ENCODE measurements at regions not wholly inside any gene's neighbourhood (a gene's known extent, or its start where the extent isn't known, plus 50 kb on each side); places are given as distances from the start of the nearest gene placed in this dataset.

- no peak for TF ChIP-seq CTCF (IDR thresholded peaks at IDR 0.05)
- Mint-ChIP-seq H3K4me1 (no peaks in the 10 kb centered on the region), H3K9me3 (no peaks in the 10 kb centered on the region), H3K4me3 (no peak overlapping the region), H3K27ac (no peak overlapping the region), H3K36me3 (ENCODE audit: low read depth) (no peaks in the 10 kb centered on the region), H3K27me3 (no peaks in the 10 kb centered on the region)
- DNase-seq (no peak), ATAC-seq (ENCODE audit: low read depth) (no peak)
- CTCF ChIA-PET, result no interaction called here
- POLR2A ChIA-PET, result no interaction called here
- intact Hi-C loops (cut with micrococcal nuclease), result no loop called here
These were observed 885.8 kb downstream of the FSCB start for GRCh38 chr14:43621282-43621681.

GRCh38 chr14:43595096-43595772 is 911.8 kb downstream of the FSCB start:
- Mint-ChIP-seq H3K27ac (no peak overlapping the region), H3K27me3 (no peaks in the 10 kb centered on the region), H3K4me3 (no peak overlapping the region), H3K4me1 (no peaks in the 10 kb centered on the region), H3K36me3 (ENCODE audit: low read depth) (no peaks in the 10 kb centered on the region), H3K9me3 (no peaks in the 10 kb centered on the region)
- intact Hi-C loops (cut with micrococcal nuclease), result no loop called here
- DNase-seq, result no peak
- no peak for ATAC-seq (ENCODE audit: low read depth)
- ChIA-PET CTCF (no interaction called here), POLR2A (no interaction called here)
- no peak for TF ChIP-seq CTCF (IDR thresholded peaks at IDR 0.05)

- Mint-ChIP-seq H3K4me1 (no peaks in the 10 kb centered on the region), H3K27me3 (no peaks in the 10 kb centered on the region), H3K27ac (no peak overlapping the region), H3K36me3 (ENCODE audit: low read depth) (no peaks in the 10 kb centered on the region), H3K4me3 (no peak overlapping the region), H3K9me3 (no peaks in the 10 kb centered on the region)
- ChIA-PET POLR2A (no interaction called here), CTCF (no interaction called here)
- DNase-seq (no peak), ATAC-seq (ENCODE audit: low read depth) (no peak)
- no peak for TF ChIP-seq CTCF (IDR thresholded peaks at IDR 0.05)
- intact Hi-C loops (cut with micrococcal nuclease), result no loop called here
These were observed 915.3 kb downstream of the FSCB start for GRCh38 chr14:43591776-43592175.

- H3K27ac Mint-ChIP-seq, result no peak overlapping the region
- CTCF ChIA-PET, result no interaction called here
- TF ChIP-seq CTCF (IDR thresholded peaks at IDR 0.05), result no peak
- H3K9me3 Mint-ChIP-seq, result no peaks in the 10 kb centered on the region
- no peaks in the 10 kb centered on the region for H3K36me3 Mint-ChIP-seq (ENCODE audit: low read depth)
- POLR2A ChIA-PET, result no interaction called here
- intact Hi-C loops (cut with micrococcal nuclease), result no loop called here
- DNase-seq (no peak), ATAC-seq (ENCODE audit: low read depth) (no peak)
- no peaks in the 10 kb centered on the region for H3K4me1 Mint-ChIP-seq
- no peaks in the 10 kb centered on the region for H3K27me3 Mint-ChIP-seq
- H3K4me3 Mint-ChIP-seq, result no peak overlapping the region
These were observed 919.9 kb downstream of the FSCB start for GRCh38 chr14:43587183-43587582.

GRCh38 chr14:43579671-43580070 is 927.4 kb downstream of the FSCB start:
- Mint-ChIP-seq H3K9me3 (peaks cover 5% of the 10 kb centered on the region), H3K27ac (no peak overlapping the region), H3K36me3 (ENCODE audit: low read depth) (no peaks in the 10 kb centered on the region), H3K4me3 (no peak overlapping the region), H3K4me1 (no peaks in the 10 kb centered on the region), H3K27me3 (no peaks in the 10 kb centered on the region)
- intact Hi-C loops (cut with micrococcal nuclease), result no loop called here
- DNase-seq, result no peak
- ATAC-seq (ENCODE audit: low read depth), result no peak
- no peak for TF ChIP-seq CTCF (IDR thresholded peaks at IDR 0.05)
- POLR2A ChIA-PET, result no interaction called here
- CTCF ChIA-PET, result no interaction called here
